AG04450 (cell line): ENCODE measurements at regions not wholly inside any gene's neighbourhood (a gene's known extent, or its start where the extent isn't known, plus 50 kb on each side); places are given as distances from the start of the nearest gene placed in this dataset.

Experiments
- CTCF ChIA-PET: fragments of 300-600, 350-600 bp; formaldehyde crosslinking; extraction: SDS; loops from one replicate; lab custom pipeline; 2022; ENCODE audit warnings: antibody characterized with exemption, inconsistent platforms; lab: Charles Lee
- POLR2A ChIA-PET: fragments of 350-600 bp; formaldehyde crosslinking; extraction: SDS; loops from one replicate; lab custom pipeline; 2021; ENCODE audit warnings: antibody characterized with exemption, inconsistent platforms; lab: Yijun Ruan, JAX
- DNase-seq: peaks from one replicate; pipeline ENCODE4 v3.0.0-alpha.2; 2011; ENCODE audit warnings: low read depth, low spot score
- H3K27ac ChIP-seq: one replicate; pipeline ENCODE4 v1.5.1; 2012; ENCODE audit warnings: low read depth, low read length, control low read depth
- H3K27me3 ChIP-seq: one replicate; pipeline ENCODE4 v1.6.0; 2012; ENCODE audit warnings: low read length; ENCODE audit not compliant: control insufficient read depth, insufficient read depth
- H3K4me3 ChIP-seq: 2 replicates; pipeline ENCODE4 v1.5.1; 2011; ENCODE audit warnings: mild to moderate bottlenecking, low read depth, low read length, control low read depth
- H3K9me3 ChIP-seq: 2 replicates; pipeline ENCODE4 v1.5.1; 2012; ENCODE audit warnings: low read length; ENCODE audit not compliant: control insufficient read depth, insufficient read depth
- CTCF ChIP-seq: IDR thresholded peaks from 2 replicates; pipeline ENCODE4 v1.5.1; 2011; ENCODE audit warnings: low read depth, low read length, control low read depth, inconsistent platforms

GRCh38 chr16:62462971-62463370, 426.7 kb upstream of the CDH8 start:
- no peak for TF ChIP-seq CTCF
- POLR2A ChIA-PET, result no interaction called here
- no peak for DNase-seq
- CTCF ChIA-PET, result interaction anchor here (0.6 kb wide), 1 partner anchor 82 kb away, joined by 4 read pairs; no protein-coding TSS in a partner anchor
- Histone ChIP-seq H3K27me3 (no peaks in the 10 kb centered on the region), H3K9me3 (peaks cover 2% of the 10 kb centered on the region; the same call in 1 of the 2 replicates), H3K27ac (no peak overlapping the region), H3K4me3 (no peak overlapping the region)

GRCh38 chr16:62450291-62450690, 414.1 kb upstream of the CDH8 start:
- H3K4me3 ChIP-seq, result no peak overlapping the region
- peaks cover 8% of the 10 kb centered on the region for H3K9me3 ChIP-seq
- CTCF ChIA-PET, result no interaction called here
- no peak overlapping the region for H3K27ac ChIP-seq
- DNase-seq, result no peak
- TF ChIP-seq CTCF, result no peak
- POLR2A ChIA-PET, result no interaction called here
- H3K27me3 ChIP-seq, result no peaks in the 10 kb centered on the region

- Histone ChIP-seq H3K27me3 (no peaks in the 10 kb centered on the region), H3K9me3 (0 out of 2 replicates have a peak, but pooled peaks cover 3% of the 10 kb centered on the region), H3K4me3 (no peak overlapping the region), H3K27ac (no peak overlapping the region)
- no peak for TF ChIP-seq CTCF
- ChIA-PET CTCF (no interaction called here), POLR2A (no interaction called here)
- DNase-seq, result no peak
Measured at GRCh38 chr16:62445909-62446308, 409.7 kb upstream of the CDH8 start.

GRCh38 chr16:62424206-62424605, 388.0 kb upstream of the CDH8 start:
- no peak for TF ChIP-seq CTCF
- no peak for DNase-seq
- Histone ChIP-seq H3K4me3 (no peak overlapping the region), H3K27ac (no peak overlapping the region), H3K9me3 (peaks cover 3% of the 10 kb centered on the region; the same call in 1 of the 2 replicates), H3K27me3 (no peaks in the 10 kb centered on the region)
- POLR2A ChIA-PET, result no interaction called here
- CTCF ChIA-PET, result no interaction called here

- ChIA-PET POLR2A (no interaction called here), CTCF (no interaction called here)
- TF ChIP-seq CTCF, result no peak
- Histone ChIP-seq H3K9me3 (peaks cover 18% of the 10 kb centered on the region), H3K27me3 (no peaks in the 10 kb centered on the region), H3K27ac (no peak overlapping the region), H3K4me3 (no peak overlapping the region)
- DNase-seq, result no peak
Measured at GRCh38 chr16:62408760-62409159, 372.5 kb upstream of the CDH8 start.
